ENCODE measurements at regions not wholly inside any gene's neighbourhood (a gene's known extent, or its start where the extent isn't known, plus 50 kb on each side); places are given as distances from the start of the nearest gene placed in this dataset.

- DNase-seq (ENCODE audit: extremely low read depth, low read depth), result no peak
Observed at GRCh38 chr2:96438589-96438988, 66.6 kb downstream of the NEURL3 start.

GRCh38 chr2:96437512-96437911 is 67.6 kb downstream of the NEURL3 start:
- DNase-seq (ENCODE audit: extremely low read depth, low read depth), result no peak

DNA sequence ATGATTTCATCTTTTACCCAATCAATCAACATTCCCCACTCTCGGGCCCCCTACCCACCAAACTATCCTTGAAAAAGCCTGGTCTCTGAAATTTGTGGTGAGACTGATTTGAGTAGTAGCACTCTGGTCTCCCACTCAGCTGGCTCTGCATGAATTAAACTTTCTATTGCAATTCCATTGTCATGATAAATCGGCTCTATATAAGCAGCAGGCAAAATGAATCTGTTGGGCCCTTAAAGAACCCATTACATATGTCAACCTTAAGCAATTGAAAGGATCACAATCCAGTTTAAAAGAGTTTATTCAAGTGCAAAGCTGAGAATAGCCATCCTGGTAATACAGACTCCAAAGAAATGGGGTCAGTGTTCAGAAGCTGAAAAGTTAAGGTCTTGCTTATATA is 68.2 kb downstream of the NEURL3 start:
- no peak for DNase-seq (ENCODE audit: extremely low read depth, low read depth)

GRCh38 chr2:96436416-96436815 is 68.7 kb downstream of the NEURL3 start:
- no peak for DNase-seq (ENCODE audit: extremely low read depth, low read depth)

GRCh38 chr2:96431319-96431718 is 73.8 kb downstream of the NEURL3 start:
- DNase-seq (ENCODE audit: extremely low read depth, low read depth), result no peak

DNA sequence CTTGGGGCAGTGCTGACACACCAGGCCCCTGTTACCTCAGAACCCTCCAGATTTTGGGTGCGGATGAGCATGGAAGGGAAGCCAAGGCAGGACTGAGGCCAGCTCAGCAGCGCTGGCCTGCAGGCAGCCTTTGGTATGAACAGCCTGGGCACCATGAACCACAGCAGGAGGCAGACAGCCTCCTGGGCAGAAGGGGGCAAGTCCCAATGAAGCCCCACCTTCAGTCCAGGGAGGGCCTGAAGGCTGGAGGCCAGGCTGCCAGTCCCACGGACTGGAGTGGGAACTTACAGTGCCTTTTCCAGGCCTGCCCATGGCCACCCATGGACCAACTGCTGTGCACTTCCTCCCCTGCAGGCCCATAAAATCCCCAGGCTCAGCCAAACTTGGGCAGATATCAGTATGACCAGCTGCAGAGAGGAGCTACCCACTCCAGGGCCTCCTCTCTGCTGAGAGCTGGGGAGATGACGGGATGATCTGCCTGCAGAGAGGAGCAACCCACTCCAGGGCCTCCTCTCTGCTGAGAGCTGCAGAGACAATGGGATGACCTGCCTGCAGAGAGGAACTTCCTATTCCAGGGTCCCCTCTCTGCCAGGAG is 74.7 kb downstream of the NEURL3 start:
- DNase-seq (ENCODE audit: extremely low read depth, low read depth), result no peak

DNA sequence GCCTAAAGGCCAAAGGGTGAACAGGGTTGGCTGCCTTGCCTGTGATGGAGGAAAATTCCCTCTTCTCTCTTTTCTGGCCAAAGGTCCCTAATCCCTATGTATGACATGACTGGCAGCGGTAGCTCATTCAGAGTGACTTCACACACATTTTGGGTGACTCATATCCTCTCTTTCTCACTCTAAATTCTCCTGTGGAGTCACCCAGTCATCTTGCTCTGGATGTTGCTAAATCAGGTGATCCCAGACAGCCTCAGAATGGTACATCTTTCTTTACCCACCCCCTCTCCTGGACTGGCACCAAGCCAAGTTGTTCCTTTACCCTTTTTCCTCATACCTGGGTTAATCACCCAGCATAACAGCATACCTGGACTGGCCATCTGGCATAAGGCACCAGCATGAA is 77.2 kb downstream of the NEURL3 start:
- DNase-seq (ENCODE audit: extremely low read depth, low read depth), result peak; percentile 46

DNA sequence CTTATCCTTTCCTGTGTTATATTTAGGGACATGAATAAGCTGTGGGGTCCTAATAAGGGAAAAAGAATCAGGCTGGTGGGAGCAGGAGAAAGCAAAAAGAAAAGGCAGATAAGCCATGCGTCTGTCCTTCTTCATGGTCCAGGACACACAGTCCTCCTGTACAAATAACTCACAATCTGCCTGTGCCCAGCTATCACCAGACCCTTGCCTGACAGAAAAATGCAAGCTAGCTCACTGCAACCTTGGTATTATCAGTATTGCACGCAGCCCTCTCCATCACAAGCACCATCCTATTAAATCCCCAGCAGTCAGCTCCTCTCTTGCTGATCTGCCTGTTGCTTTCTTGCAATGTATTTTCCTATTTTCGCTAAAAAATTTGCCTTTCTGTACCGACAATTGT is 78.0 kb downstream of the NEURL3 start:
- no peak for DNase-seq (ENCODE audit: extremely low read depth, low read depth)

- DNase-seq (ENCODE audit: extremely low read depth, low read depth), result no peak
Observed at GRCh38 chr2:96423828-96424227, 81.3 kb downstream of the NEURL3 start.

All from NCI-H460 (cell line).